Tibial nerve (tissue), 4 donors: ENCODE measurements at regions not wholly inside any gene's neighbourhood (a gene's known extent, or its start where the extent isn't known, plus 50 kb on each side); places are given as distances from the start of the nearest gene placed in this dataset.
A peak's percentile ranks its signal among the peaks of the same experiment; 100 is the strongest.

Source experiments
- DNase-seq, 2 donors: peaks; one replicate each; pipeline ENCODE4 v3.0.0-alpha.2; 2019; ENCODE audit warnings: low spot score in 2 of 2
- H3K27ac ChIP-seq, 4 donors: fragments of 200-600 bp; sonication (generic) in 3 of 4; one replicate each; pipeline ENCODE4 v1.5.1; 2017 to 2019; ENCODE audit warnings: mild to moderate bottlenecking in 1 of 4
- H3K27me3 ChIP-seq, 2 donors: fragments of 200-600 bp; sonication (generic) in 1 of 2; one replicate each; pipeline versions ENCODE4 v1.5.1 to v1.6.0; 2017 to 2019
- H3K36me3 ChIP-seq, 3 donors: fragments of 200-600 bp; sonication (generic); one replicate each; pipeline ENCODE4 v1.5.1; 2018 to 2019
- H3K4me1 ChIP-seq, 4 donors: fragments of 200-600 bp; sonication (generic) in 3 of 4; one replicate each; pipeline ENCODE4 v1.5.1; 2017 to 2019
- H3K4me3 ChIP-seq, 4 donors: fragments of 200-600 bp; sonication (generic) in 3 of 4; one replicate each; pipeline ENCODE4 v1.5.1; 2017 to 2019; ENCODE audit warnings: mild to moderate bottlenecking in 1 of 4, moderate library complexity in 1 of 4
- H3K9me3 ChIP-seq, 4 donors: fragments of 200-600 bp; sonication (generic) in 3 of 4; one replicate each; pipeline ENCODE4 v1.5.1; 2017 to 2019
- EP300 ChIP-seq, 2 donors: sonication (generic); formaldehyde crosslinking; IDR thresholded peaks; one replicate each; pipeline ENCODE4 v1.6.1; 2017; ENCODE audit warnings: antibody characterized with exemption in 2 of 2, mild to moderate bottlenecking in 1 of 2
- POLR2A ChIP-seq, 2 donors: fragments of 450-650 bp; IDR thresholded peaks; one replicate each; pipeline ENCODE4 v1.6.1; 2017; ENCODE audit warnings: antibody characterized with exemption in 2 of 2, mild to moderate bottlenecking in 2 of 2, moderate library complexity in 2 of 2
- WGBS, 2 donors: methylation state at CpG; one replicate each; pipeline ENCODE4 v1.1.5; 2018; 5-methylcytosine and 5-hydroxymethylcytosine counted together
- TF ChIP-seq, protein P1 (sequence below), 5 experiments: fragments of 200-600 bp in 3 of 5; fragments of 450-650 bp in 2 of 5; sonication (generic) in 3 of 5; IDR thresholded peaks; one replicate each; pipeline ENCODE4 v1.5.1; 2016 to 2019; ENCODE audit warnings: antibody characterized with exemption in 5 of 5, mild to moderate bottlenecking in 3 of 5, moderate library complexity in 2 of 5

DNA sequence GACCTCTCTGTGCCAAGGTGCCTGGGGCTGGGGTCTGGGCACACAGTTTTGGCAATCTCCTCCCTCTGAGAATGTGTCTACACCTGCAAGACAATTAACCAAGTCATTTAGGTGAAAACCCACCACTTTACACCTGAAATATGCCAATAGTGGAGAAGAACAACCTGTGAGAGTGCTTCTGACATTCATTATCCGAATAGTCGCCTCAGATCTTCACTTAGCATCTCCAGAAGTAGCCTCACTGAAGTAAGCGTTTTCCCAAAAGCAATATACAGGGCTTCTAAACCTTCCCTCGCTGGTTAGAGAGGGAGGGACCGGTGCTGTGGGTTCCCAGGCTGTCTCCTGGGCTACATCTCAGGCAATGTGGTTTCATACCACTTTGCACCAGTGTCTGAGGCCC is 173.5 kb downstream of the DDX1 start:
- peak overlapping the region in 1 of 4 donors; percentile 31 for H3K27ac ChIP-seq
- H3K4me3 ChIP-seq, result no peak overlapping the region
- no peaks in the 10 kb centered on the region for H3K9me3 ChIP-seq
- H3K4me1 ChIP-seq, result peaks cover 0 to 6% (median 0%) of the 10 kb centered on the region in 4 donors
- TF ChIP-seq POLR2A (IDR thresholded peaks at IDR 0.05), result no peak
- TF ChIP-seq, protein P1, sequence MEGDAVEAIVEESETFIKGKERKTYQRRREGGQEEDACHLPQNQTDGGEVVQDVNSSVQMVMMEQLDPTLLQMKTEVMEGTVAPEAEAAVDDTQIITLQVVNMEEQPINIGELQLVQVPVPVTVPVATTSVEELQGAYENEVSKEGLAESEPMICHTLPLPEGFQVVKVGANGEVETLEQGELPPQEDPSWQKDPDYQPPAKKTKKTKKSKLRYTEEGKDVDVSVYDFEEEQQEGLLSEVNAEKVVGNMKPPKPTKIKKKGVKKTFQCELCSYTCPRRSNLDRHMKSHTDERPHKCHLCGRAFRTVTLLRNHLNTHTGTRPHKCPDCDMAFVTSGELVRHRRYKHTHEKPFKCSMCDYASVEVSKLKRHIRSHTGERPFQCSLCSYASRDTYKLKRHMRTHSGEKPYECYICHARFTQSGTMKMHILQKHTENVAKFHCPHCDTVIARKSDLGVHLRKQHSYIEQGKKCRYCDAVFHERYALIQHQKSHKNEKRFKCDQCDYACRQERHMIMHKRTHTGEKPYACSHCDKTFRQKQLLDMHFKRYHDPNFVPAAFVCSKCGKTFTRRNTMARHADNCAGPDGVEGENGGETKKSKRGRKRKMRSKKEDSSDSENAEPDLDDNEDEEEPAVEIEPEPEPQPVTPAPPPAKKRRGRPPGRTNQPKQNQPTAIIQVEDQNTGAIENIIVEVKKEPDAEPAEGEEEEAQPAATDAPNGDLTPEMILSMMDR (IDR thresholded peaks at IDR 0.05), result no peak
- no peak for TF ChIP-seq EP300 (IDR thresholded peaks at IDR 0.05)
- 91 to 92% methylated on average over 5 of the region's 5 CpGs for WGBS, 2 donors
- no peaks in the 10 kb centered on the region for H3K27me3 ChIP-seq
- no peaks in the 10 kb centered on the region for H3K36me3 ChIP-seq
- DNase-seq, result no peak

DNA sequence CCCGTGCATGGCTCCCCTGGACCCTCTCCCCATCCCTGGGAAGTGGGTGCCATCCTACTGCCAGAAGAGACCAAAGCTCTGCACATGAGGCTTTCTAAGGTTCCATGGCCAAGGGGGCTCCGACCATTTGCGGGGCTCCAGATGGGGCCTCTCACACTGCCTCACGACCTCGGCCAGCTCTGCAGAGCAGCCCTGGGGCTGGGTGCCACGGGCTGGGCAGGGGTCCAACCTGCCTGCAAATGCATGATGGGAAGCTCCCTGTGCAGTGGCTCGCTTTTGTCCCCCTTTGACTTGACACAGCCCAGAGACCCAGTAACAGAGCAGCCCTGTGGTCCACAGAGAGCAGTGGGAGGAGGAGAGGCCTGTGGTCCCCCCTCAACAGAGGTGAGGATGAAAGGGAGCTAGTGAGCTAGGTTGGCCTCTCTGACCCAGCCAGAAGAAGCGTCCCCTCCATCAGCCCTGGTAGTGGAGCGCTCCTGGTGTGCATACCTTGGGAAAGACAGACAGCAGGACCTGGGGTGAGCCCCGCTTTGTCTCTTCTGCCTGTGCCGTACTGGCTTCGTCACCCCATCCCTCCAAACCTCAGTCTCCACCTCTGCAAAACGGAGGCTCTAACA is 174.1 kb downstream of the DDX1 start:
- TF ChIP-seq, protein P1 (IDR thresholded peaks at IDR 0.05), result no peak
- TF ChIP-seq POLR2A (IDR thresholded peaks at IDR 0.05) (no peak), EP300 (IDR thresholded peaks at IDR 0.05) (no peak)
- 85 to 90% methylated on average over 13 of the region's 13 CpGs for WGBS, 2 donors
- no peaks in the 10 kb centered on the region for H3K4me1 ChIP-seq
- no peaks in the 10 kb centered on the region for H3K36me3 ChIP-seq
- no peak for DNase-seq
- no peaks in the 10 kb centered on the region for H3K9me3 ChIP-seq
- no peak overlapping the region for H3K4me3 ChIP-seq
- no peak overlapping the region for H3K27ac ChIP-seq
- H3K27me3 ChIP-seq, result no peaks in the 10 kb centered on the region

DNA sequence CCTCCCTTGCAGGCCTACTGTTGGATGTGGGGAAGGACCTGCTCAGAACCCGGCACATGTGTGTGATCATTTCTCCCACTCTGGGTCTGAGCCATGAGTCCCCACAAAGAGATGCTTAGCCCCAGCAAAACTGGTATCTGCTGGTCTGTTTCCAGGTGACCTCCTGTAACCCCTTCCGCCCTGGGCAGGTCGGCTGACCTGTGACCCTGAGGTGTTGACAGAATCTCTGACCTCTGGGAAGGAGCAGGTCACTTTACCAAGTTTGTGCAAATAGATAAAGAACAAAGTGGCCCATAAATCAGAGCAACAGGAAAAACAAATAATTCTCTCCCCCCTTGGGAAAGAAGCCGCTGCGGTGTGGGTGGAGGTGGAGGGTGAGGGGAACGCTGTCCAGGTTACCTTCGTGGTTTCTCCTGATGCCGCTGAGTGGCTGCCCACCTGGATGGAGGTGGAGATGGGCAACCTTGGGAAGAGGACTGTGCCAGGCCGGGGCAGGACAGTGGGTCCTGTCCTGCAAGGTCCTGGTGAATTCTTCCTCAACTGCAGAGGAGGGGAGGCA is 174.0 kb upstream of the MYCN start:
- no peaks in the 10 kb centered on the region for H3K36me3 ChIP-seq

DNA sequence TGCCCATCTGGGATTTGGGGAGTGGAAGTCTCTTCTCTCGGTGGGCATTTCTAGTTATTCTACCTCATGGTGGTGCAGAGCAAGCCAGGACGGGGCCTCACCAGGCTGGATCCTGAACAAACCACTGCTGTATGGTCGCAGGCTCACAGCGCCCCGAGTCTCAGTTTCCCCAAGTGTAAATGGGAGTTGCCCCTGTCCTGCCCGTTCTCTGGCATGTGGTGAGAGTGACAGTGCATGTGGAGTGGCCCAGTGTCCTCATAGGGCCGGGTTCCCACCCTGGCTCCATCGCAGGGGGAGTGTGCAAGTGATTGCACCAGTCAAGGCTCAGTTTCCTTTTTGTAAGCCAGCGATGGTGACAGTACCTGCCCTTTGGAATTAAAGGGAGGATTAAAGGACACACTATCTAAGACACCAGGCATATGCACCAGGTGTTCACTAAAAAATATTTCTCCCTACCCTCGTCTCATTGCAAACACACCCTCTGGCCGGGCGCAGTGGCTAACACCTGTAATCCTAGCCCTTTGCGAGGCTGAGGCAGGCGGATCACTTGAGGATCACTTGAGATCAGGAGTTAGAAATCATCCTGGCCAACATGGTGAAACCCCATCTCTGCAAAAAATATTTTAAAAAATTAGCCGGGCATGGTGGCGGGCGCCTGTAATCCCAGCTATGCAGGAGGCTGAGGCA is 173.3 kb upstream of the MYCN start:
- Histone ChIP-seq H3K27me3 (no peaks in the 10 kb centered on the region), H3K27ac (peak overlapping the region in 1 of 4 donors; percentile 4), H3K9me3 (no peaks in the 10 kb centered on the region), H3K36me3 (no peaks in the 10 kb centered on the region), H3K4me1 (no peaks in the 10 kb centered on the region), H3K4me3 (no peak overlapping the region)
- TF ChIP-seq, protein P1 (IDR thresholded peaks at IDR 0.05), result no peak
- no peak for TF ChIP-seq POLR2A (IDR thresholded peaks at IDR 0.05)
- no peak for TF ChIP-seq EP300 (IDR thresholded peaks at IDR 0.05)
- no peak for DNase-seq
- 94 to 95% methylated on average over 14 to 16 of the region's 17 CpGs for WGBS, 2 donors

More for the DNA sequence above, 174.0 kb upstream of the MYCN start:
- no peak for DNase-seq
- no peaks in the 10 kb centered on the region for H3K9me3 ChIP-seq
- H3K27me3 ChIP-seq, result no peaks in the 10 kb centered on the region
- no peaks in the 10 kb centered on the region for H3K4me1 ChIP-seq
- TF ChIP-seq, protein P1 (IDR thresholded peaks at IDR 0.05), result no peak
- no peak for TF ChIP-seq POLR2A (IDR thresholded peaks at IDR 0.05)
- TF ChIP-seq EP300 (IDR thresholded peaks at IDR 0.05), result no peak
- no peak overlapping the region for H3K27ac ChIP-seq
- no peak overlapping the region for H3K4me3 ChIP-seq
- 69 to 75% methylated on average over 9 of the region's 9 CpGs for WGBS, 2 donors

DNA sequence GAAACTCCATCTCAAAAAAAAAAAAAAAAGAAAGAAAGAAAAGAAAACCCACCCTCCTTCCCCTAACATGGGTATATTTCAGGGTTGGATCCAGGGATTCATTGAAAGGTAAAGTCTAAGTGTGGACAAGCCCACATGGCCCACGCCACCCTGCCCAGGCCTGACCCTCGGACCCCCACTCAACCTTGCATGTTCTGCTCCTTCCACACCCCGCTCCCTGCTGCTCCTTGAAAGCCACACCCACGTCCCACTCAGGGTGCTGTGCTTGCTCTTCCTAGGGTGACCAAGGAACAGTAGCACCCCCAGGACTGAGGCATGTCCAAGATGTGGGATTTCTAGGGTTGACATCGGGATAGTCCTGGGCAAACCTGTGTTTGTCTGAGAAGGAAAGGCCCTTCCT is 172.7 kb upstream of the MYCN start:
- Histone ChIP-seq H3K9me3 (no peaks in the 10 kb centered on the region), H3K27me3 (no peaks in the 10 kb centered on the region), H3K4me3 (no peak overlapping the region), H3K36me3 (no peaks in the 10 kb centered on the region), H3K4me1 (no peaks in the 10 kb centered on the region), H3K27ac (peak overlapping the region in 1 of 4 donors; percentile 33)
- no peak for DNase-seq
- TF ChIP-seq EP300 (IDR thresholded peaks at IDR 0.05) (no peak), POLR2A (IDR thresholded peaks at IDR 0.05) (no peak)
- TF ChIP-seq, protein P1 (IDR thresholded peaks at IDR 0.05), result no peak
- 88 to 92% methylated on average over 5 of the region's 5 CpGs for WGBS, 2 donors
